ENCODE measurements at regions not wholly inside any gene's neighbourhood (a gene's known extent, or its start where the extent isn't known, plus 50 kb on each side); places are given as distances from the start of the nearest gene placed in this dataset.

- DNase-seq (ENCODE audit: low read depth), result no peak
- no peak overlapping the region for H3K4me3 ChIP-seq (ENCODE audit: low read length)
- TF ChIP-seq CTCF (IDR thresholded peaks at IDR 0.05; ENCODE audit: insufficient read depth, low read depth, low read length, missing control alignments), result no peak
Measured at GRCh38 chr5:59976342-59976741, 82.8 kb upstream of the PDE4D start.

GRCh38 chr5:59972043-59972442, 78.5 kb upstream of the PDE4D start:
- TF ChIP-seq CTCF (IDR thresholded peaks at IDR 0.05; ENCODE audit: insufficient read depth, low read depth, low read length, missing control alignments), result no peak
- H3K4me3 ChIP-seq (ENCODE audit: low read length), result no peak overlapping the region
- DNase-seq (ENCODE audit: low read depth), result no peak

- TF ChIP-seq CTCF (IDR thresholded peaks at IDR 0.05; ENCODE audit: insufficient read depth, low read depth, low read length, missing control alignments), result no peak
- no peak for DNase-seq (ENCODE audit: low read depth)
- H3K4me3 ChIP-seq (ENCODE audit: low read length), result no peak overlapping the region
Measured at GRCh38 chr5:59959330-59959729, 65.8 kb upstream of the PDE4D start.

- no peak for TF ChIP-seq CTCF (IDR thresholded peaks at IDR 0.05; ENCODE audit: insufficient read depth, low read depth, low read length, missing control alignments)
- no peak for DNase-seq (ENCODE audit: low read depth)
- no peak overlapping the region for H3K4me3 ChIP-seq (ENCODE audit: low read length)
Measured at GRCh38 chr5:59956130-59956783, 62.7 kb upstream of the PDE4D start.

DNA sequence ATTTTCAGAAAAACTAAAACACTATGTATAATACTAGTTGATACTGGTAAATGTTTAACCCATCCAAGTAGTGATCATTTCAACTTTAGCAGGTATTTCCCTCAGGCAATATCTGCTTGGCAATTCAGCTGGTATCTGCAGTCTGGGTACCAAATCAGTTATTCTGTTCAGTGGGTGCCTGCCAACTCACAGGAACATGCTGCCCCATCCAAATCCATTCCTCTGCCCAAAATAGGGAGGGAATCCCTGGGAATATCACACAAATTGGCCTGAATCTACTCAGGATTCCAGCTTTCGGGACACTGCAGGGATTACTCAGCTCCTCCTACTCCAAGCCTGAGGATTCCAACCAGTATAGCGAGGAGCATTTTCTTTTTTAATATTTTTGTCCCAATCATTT, 61.7 kb upstream of the PDE4D start:
- TF ChIP-seq CTCF (IDR thresholded peaks at IDR 0.05; ENCODE audit: insufficient read depth, low read depth, low read length, missing control alignments), result no peak
- DNase-seq (ENCODE audit: low read depth), result no peak
- H3K4me3 ChIP-seq (ENCODE audit: low read length), result no peak overlapping the region

GRCh38 chr5:59943452-59944113, 50.1 kb upstream of the PDE4D start:
- no peak overlapping the region for H3K4me3 ChIP-seq (ENCODE audit: low read length)
- DNase-seq (ENCODE audit: low read depth), result no peak
- no peak for TF ChIP-seq CTCF (IDR thresholded peaks at IDR 0.05; ENCODE audit: insufficient read depth, low read depth, low read length, missing control alignments)
